ENCODE measurements at regions not wholly inside any gene's neighbourhood (a gene's known extent, or its start where the extent isn't known, plus 50 kb on each side); places are given as distances from the start of the nearest gene placed in this dataset.
"Not testable (repeated sequence)": the region's sequence is repeated elsewhere in the genome, so short reads cannot be mapped to it uniquely, and the experiment has no call there.

DNA sequence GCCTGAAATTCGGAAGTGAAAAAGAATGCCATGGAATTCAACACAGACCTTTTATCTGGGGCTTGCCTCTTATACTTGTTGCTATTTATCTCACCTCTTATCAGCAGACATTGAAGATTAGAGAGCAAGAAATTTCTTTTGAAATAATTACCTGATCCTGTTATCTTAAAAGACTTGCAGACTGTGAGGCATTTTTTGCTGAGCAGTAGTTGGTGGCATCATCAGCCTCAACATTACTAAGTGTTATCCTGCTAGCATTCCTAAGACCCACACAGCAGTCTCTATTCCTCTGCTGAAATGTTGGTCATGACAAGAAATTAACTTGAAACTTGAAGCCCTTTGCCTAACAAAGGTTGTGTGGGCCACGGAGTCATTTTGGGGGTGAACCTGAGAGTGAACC, 186.5 kb downstream of the TRIB2 start:
- no peak for ATAC-seq (ENCODE audit: low read depth)
- no peak for DNase-seq
- Mint-ChIP-seq H3K27ac (no peak overlapping the region), H3K9me3 (no peaks in the 10 kb centered on the region), H3K4me3 (no peak overlapping the region), H3K36me3 (no peaks in the 10 kb centered on the region), H3K27me3 (peaks cover 14% of the 10 kb centered on the region), H3K4me1 (no peaks in the 10 kb centered on the region)
- POLR2A ChIA-PET = no interaction called here

DNA sequence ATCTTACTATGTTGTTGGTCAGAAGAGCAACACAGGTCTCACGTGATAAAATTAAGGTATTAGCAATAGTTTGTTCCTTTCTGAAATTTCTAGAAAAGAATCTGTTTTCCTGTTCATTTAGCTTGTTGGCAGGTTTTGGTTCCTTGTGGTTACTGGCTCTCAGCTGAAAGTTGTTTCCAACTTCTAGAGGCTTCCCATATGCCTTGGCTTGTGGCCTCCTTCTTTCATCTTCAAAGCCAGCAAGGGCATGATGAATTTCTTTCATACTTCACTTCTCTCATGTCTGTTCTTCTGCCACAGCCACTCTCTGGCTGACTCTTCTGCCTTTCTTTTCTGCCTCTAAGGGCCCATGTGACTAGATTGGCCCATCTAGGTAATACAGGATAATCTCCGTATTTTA, 193.7 kb downstream of the TRIB2 start:
- Mint-ChIP-seq H3K9me3 (no peaks in the 10 kb centered on the region), H3K4me1 (peaks cover 2% of the 10 kb centered on the region), H3K36me3 (no peaks in the 10 kb centered on the region), H3K27ac (no peak overlapping the region), H3K4me3 (no peak overlapping the region), H3K27me3 (peaks cover 28% of the 10 kb centered on the region)
- ATAC-seq (ENCODE audit: low read depth) (no peak), DNase-seq (no peak)
- POLR2A ChIA-PET = no interaction called here

DNA sequence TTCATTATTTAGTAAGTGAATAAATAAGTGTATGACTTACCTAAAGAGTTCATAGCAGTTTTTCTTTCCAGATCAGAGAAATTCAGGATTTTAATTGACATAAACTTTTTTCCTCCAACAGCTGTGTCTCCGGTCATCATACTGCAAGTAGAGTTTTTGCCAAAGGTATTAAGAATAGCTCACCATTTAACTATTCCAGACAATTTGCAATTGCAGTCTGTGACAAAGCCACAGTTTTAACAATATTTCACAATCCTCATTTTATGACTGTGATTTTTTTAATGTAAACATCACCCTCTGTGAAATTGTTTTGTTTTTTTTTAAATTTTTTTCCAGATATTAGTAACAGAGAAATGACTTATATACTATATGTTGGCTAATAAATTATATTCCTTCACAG, 199.1 kb downstream of the TRIB2 start:
- Mint-ChIP-seq H3K27ac (no peak overlapping the region), H3K4me1 (no peaks in the 10 kb centered on the region), H3K4me3 (no peak overlapping the region), H3K9me3 (peaks cover 2% of the 10 kb centered on the region), H3K27me3 (peaks cover 20% of the 10 kb centered on the region), H3K36me3 (peaks cover 2% of the 10 kb centered on the region)
- DNase-seq = no peak
- POLR2A ChIA-PET = no interaction called here
- no peak for ATAC-seq (ENCODE audit: low read depth)

- no peak overlapping the region for H3K4me3 Mint-ChIP-seq
- H3K9me3 Mint-ChIP-seq = peaks cover 2% of the 10 kb centered on the region
- no peak overlapping the region for H3K27ac Mint-ChIP-seq
- ATAC-seq (ENCODE audit: low read depth) = no peak
- H3K4me1 Mint-ChIP-seq = no peaks in the 10 kb centered on the region
- peaks cover 2% of the 10 kb centered on the region for H3K36me3 Mint-ChIP-seq
- POLR2A ChIA-PET = no interaction called here
- DNase-seq = no peak
- peaks cover 11% of the 10 kb centered on the region for H3K27me3 Mint-ChIP-seq
These were observed 201.6 kb downstream of the TRIB2 start for GRCh38 chr2:12918138-12918834.

GRCh38 chr2:12918835-12919445, 202.2 kb downstream of the TRIB2 start:
- Mint-ChIP-seq H3K27ac (no peak overlapping the region), H3K4me1 (no peaks in the 10 kb centered on the region), H3K36me3 (peaks cover 2% of the 10 kb centered on the region), H3K27me3 (peaks cover 11% of the 10 kb centered on the region), H3K9me3 (peaks cover 2% of the 10 kb centered on the region), H3K4me3 (no peak overlapping the region)
- DNase-seq (no peak), ATAC-seq (ENCODE audit: low read depth) (no peak)
- POLR2A ChIA-PET = no interaction called here

- POLR2A ChIA-PET = no interaction called here
- DNase-seq (no peak), ATAC-seq (ENCODE audit: low read depth) (no peak)
- H3K36me3 Mint-ChIP-seq = peaks cover 2% of the 10 kb centered on the region
- H3K9me3 Mint-ChIP-seq = peaks cover 2% of the 10 kb centered on the region
- no peak overlapping the region for H3K27ac Mint-ChIP-seq
- no peaks in the 10 kb centered on the region for H3K4me1 Mint-ChIP-seq
- H3K27me3 Mint-ChIP-seq = peaks cover 11% of the 10 kb centered on the region
- no peak overlapping the region for H3K4me3 Mint-ChIP-seq
These were observed 204.6 kb downstream of the TRIB2 start for GRCh38 chr2:12921321-12921720.

- no peak for ATAC-seq (ENCODE audit: low read depth)
- H3K4me3 Mint-ChIP-seq = no peak overlapping the region
- H3K27me3 Mint-ChIP-seq = peaks cover 18% of the 10 kb centered on the region
- DNase-seq = no peak
- H3K9me3 Mint-ChIP-seq = peaks cover 4% of the 10 kb centered on the region
- H3K27ac Mint-ChIP-seq = no peak overlapping the region
- POLR2A ChIA-PET = interaction anchor here (0.6 kb wide), 1 partner anchor 892 kb away, joined by 3 read pairs; no protein-coding TSS in a partner anchor
- H3K4me1 Mint-ChIP-seq = peaks cover 3% of the 10 kb centered on the region
- peaks cover 2% of the 10 kb centered on the region for H3K36me3 Mint-ChIP-seq
These were observed 207.3 kb downstream of the TRIB2 start for GRCh38 chr2:12923907-12924610.

DNA sequence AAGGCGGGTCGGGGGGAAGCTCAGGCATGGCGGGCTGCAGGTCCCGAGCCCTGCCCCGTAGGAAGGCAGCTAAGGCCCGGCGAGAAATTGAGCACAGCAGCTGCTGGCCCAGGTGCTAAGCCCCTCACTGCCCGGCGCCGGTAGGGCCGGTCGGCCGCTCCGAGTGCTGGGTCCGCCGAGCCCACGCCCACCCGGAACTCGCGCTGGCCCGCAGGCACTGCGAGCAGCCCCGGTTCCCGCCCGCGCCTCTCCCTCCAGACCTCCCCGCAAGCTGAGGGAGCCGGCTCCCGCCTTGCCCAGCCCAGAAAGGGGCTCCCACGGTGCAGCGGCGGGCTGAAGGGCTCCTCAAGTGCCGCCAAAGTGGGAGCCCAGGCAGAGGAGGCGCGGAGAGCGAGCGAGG, 209.9 kb downstream of the TRIB2 start:
- H3K4me3 Mint-ChIP-seq; DNase-seq; H3K27ac Mint-ChIP-seq; H3K36me3 Mint-ChIP-seq; H3K9me3 Mint-ChIP-seq; ATAC-seq (ENCODE audit: low read depth); POLR2A ChIA-PET; H3K4me1 Mint-ChIP-seq: not testable (repeated sequence)
- peaks cover 20% of the 10 kb centered on the region for H3K27me3 Mint-ChIP-seq

GRCh38 chr2:12928197-12928774, 211.6 kb downstream of the TRIB2 start:
- H3K4me1 Mint-ChIP-seq = peaks cover 9% of the 10 kb centered on the region
- H3K27ac Mint-ChIP-seq = no peak overlapping the region
- H3K27me3 Mint-ChIP-seq = peaks cover 20% of the 10 kb centered on the region
- ATAC-seq (ENCODE audit: low read depth) (no peak), DNase-seq (no peak)
- H3K4me3 Mint-ChIP-seq = no peak overlapping the region
- POLR2A ChIA-PET = no interaction called here
- no peaks in the 10 kb centered on the region for H3K36me3 Mint-ChIP-seq
- peaks cover 2% of the 10 kb centered on the region for H3K9me3 Mint-ChIP-seq

- POLR2A ChIA-PET = no interaction called here
These were observed 212.2 kb downstream of the TRIB2 start for GRCh38 chr2:12928775-12929401.

DNA sequence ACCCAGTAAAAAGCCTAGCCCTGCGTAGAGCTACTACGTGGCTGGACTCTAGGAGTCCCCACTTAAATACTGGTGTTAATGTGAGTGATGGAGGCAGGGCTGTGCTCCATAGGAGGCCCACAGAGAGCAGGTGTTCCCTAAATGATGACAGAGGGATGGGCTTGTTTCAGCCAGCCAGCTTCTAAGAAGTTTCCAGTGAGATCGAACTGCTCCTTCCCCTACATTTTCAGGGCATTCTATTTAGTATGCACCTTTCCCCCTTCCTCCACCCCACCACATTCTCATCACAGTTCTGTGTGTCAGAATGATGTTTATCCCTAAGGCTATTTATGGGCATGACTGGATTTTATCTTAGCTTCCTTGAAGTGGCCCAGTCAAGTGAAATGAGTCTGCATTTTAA, 213.0 kb downstream of the TRIB2 start:
- POLR2A ChIA-PET = interaction anchor here (2.2 kb wide), 1 partner anchor 212 kb away, joined by 15 read pairs; the partner anchor contains the start of gene TRIB2
- ATAC-seq (ENCODE audit: low read depth) = no peak
- no peak for DNase-seq
- Mint-ChIP-seq H3K27me3 (peaks cover 27% of the 10 kb centered on the region), H3K4me1 (peaks cover 9% of the 10 kb centered on the region), H3K36me3 (no peaks in the 10 kb centered on the region), H3K27ac (no peak overlapping the region), H3K9me3 (peaks cover 2% of the 10 kb centered on the region), H3K4me3 (no peak overlapping the region)

More at GRCh38 chr2:12928775-12929401, 212.2 kb downstream of the TRIB2 start:
- DNase-seq = no peak
- Mint-ChIP-seq H3K9me3 (peaks cover 2% of the 10 kb centered on the region), H3K4me3 (no peak overlapping the region), H3K27me3 (peaks cover 23% of the 10 kb centered on the region), H3K36me3 (no peaks in the 10 kb centered on the region), H3K4me1 (peaks cover 9% of the 10 kb centered on the region), H3K27ac (no peak overlapping the region)
- no peak for ATAC-seq (ENCODE audit: low read depth)

- ATAC-seq (ENCODE audit: low read depth) = no peak
- Mint-ChIP-seq H3K4me1 (peaks cover 9% of the 10 kb centered on the region), H3K27ac (no peak overlapping the region), H3K27me3 (peaks cover 33% of the 10 kb centered on the region), H3K4me3 (no peak overlapping the region), H3K9me3 (peaks cover 2% of the 10 kb centered on the region), H3K36me3 (no peaks in the 10 kb centered on the region)
- POLR2A ChIA-PET = interaction anchor here (0.6 to 2.2 kb wide), 2 partner anchors 213 to 500 kb away, joined by 5 to 15 read pairs; partner anchors contain the start of gene TRIB2
- DNase-seq = no peak
These were observed 213.7 kb downstream of the TRIB2 start for GRCh38 chr2:12930391-12930790.

DNA sequence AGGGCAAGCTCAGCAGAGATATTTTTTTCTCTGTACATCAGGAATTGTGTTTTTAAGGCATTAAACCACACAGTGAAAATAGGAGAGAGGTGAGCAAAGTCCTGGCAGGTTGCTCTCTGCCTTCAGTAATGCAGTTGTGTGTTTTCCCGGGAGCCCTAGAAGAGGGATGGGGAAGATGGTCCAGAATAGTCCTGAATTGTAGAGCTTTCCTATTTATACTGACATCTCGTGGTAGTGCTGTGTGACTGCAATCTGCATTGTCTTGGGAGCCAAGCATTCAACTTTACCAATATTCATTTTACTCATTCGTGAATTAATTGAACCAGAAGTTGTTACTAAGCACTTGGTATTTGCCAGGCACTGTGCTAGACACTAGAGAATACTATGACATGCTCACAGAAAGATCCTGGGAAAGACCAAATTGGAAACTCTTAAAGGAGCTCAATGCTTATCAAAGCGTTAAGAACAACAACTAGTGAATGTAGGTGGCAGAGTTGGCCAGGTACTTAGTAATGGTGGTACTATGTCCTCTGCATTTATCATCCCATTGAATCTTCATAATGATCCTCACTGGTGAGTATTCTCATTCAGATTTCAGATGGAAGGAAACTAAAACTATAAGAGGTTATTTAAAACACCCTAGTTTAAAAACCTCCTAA, 214.6 kb downstream of the TRIB2 start:
- Mint-ChIP-seq H3K27ac (no peak overlapping the region), H3K36me3 (no peaks in the 10 kb centered on the region), H3K4me3 (no peak overlapping the region), H3K4me1 (peaks cover 9% of the 10 kb centered on the region), H3K9me3 (peaks cover 2% of the 10 kb centered on the region), H3K27me3 (peaks cover 34% of the 10 kb centered on the region)
- no peak for DNase-seq
- POLR2A ChIA-PET = interaction anchor here (2.2 kb wide), 1 partner anchor 214 kb away, joined by 15 read pairs; the partner anchor contains the start of gene TRIB2
- ATAC-seq (ENCODE audit: low read depth) = no peak
